GM12874 (cell line): ENCODE measurements at regions not wholly inside any gene's neighbourhood (a gene's known extent, or its start where the extent isn't known, plus 50 kb on each side); places are given as distances from the start of the nearest gene placed in this dataset.

Experiments
- TF ChIP-seq, protein P1 (sequence below): IDR thresholded peaks from 2 replicates; pipeline ENCODE4 v1.5.1; 2011; ENCODE audit warnings: low read depth, mild to moderate bottlenecking, control low read depth, low read length, moderate library complexity; ENCODE audit not compliant: insufficient read depth

- TF ChIP-seq, protein P1, sequence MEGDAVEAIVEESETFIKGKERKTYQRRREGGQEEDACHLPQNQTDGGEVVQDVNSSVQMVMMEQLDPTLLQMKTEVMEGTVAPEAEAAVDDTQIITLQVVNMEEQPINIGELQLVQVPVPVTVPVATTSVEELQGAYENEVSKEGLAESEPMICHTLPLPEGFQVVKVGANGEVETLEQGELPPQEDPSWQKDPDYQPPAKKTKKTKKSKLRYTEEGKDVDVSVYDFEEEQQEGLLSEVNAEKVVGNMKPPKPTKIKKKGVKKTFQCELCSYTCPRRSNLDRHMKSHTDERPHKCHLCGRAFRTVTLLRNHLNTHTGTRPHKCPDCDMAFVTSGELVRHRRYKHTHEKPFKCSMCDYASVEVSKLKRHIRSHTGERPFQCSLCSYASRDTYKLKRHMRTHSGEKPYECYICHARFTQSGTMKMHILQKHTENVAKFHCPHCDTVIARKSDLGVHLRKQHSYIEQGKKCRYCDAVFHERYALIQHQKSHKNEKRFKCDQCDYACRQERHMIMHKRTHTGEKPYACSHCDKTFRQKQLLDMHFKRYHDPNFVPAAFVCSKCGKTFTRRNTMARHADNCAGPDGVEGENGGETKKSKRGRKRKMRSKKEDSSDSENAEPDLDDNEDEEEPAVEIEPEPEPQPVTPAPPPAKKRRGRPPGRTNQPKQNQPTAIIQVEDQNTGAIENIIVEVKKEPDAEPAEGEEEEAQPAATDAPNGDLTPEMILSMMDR, result no peak
These were observed 844.7 kb upstream of the MIR17HG start for GRCh38 chr13:90502762-90503161.

DNA sequence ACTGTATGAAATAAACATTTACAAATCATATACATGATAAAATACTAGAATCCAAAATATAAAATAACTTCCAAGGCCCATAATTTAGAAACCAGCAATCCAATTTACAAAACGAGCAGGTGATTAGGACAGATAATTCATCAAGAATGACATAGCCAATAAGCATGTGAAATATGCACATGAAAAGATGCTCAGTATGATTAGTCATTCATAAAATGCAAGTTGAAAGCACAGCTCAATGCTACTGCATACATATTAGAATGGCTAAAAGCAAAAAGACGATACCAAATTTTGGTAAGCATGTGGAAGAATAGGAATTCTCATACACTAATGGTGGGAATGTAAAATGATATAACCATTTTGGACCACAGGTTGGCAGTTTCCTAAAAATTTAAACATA lies 837.2 kb upstream of the MIR17HG start:
- TF ChIP-seq, protein P1, result no peak

GRCh38 chr13:90511903-90512302 lies 835.6 kb upstream of the MIR17HG start:
- TF ChIP-seq, protein P1, result no peak

GRCh38 chr13:90518417-90518816 lies 829.1 kb upstream of the MIR17HG start:
- TF ChIP-seq, protein P1, result no peak

GRCh38 chr13:90519157-90519556 lies 828.3 kb upstream of the MIR17HG start:
- TF ChIP-seq, protein P1, result no peak

DNA sequence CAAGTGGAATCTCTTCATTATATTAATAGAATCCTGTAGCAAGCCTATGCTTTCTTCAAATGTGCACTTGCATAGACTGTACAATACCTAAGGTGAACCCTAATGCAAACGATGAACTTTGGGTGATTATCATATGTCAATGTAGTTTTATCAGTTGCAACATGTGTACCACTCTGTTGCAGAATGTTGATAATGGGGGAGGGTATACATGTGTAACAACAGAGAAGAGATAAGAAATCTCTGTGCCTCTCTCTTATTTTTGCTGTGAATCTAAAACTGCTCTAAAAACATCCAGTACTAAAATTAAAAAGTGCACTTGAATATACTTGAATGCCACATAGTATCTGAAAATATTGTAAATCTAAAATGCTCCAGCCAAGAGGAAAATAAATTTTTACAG lies 820.8 kb upstream of the MIR17HG start:
- TF ChIP-seq, protein P1, result no peak

- TF ChIP-seq, protein P1, result no peak
These were observed 815.7 kb upstream of the MIR17HG start for GRCh38 chr13:90531744-90532143.
